Transverse colon (tissue), 4 donors: ENCODE measurements at regions not wholly inside any gene's neighbourhood (a gene's known extent, or its start where the extent isn't known, plus 50 kb on each side); places are given as distances from the start of the nearest gene placed in this dataset.

ENCODE experiments used
- DNase-seq: peaks from one replicate; pipeline ENCODE4 v3.0.0-alpha.2; 2019
- H3K27ac ChIP-seq, 4 donors: fragments of 200-600 bp; sonication (generic); 2 replicates each; pipeline ENCODE4 v1.5.1; 2016 to 2018; ENCODE audit warnings: inconsistent platforms in 4 of 4
- H3K27me3 ChIP-seq: fragments of 200-600 bp; sonication (generic); 2 replicates; pipeline ENCODE4 v1.5.1; 2017; ENCODE audit warnings: inconsistent platforms
- H3K36me3 ChIP-seq, 4 donors: fragments of 200-600 bp; sonication (generic); 2 replicates each; pipeline ENCODE4 v1.5.1; 2017 to 2019; ENCODE audit warnings: inconsistent platforms in 4 of 4
- H3K4me1 ChIP-seq, 4 donors: fragments of 200-600 bp; sonication (generic); 2 replicates each; pipeline ENCODE4 v1.5.1; 2017 to 2020; ENCODE audit warnings: inconsistent platforms in 4 of 4
- H3K4me3 ChIP-seq, 4 donors: fragments of 200-600 bp; sonication (generic); 1 replicate in 1 of 4; 2 replicates in 3 of 4; pipeline versions ENCODE4 v1.5.1 to v1.6.1; 2017 to 2019; ENCODE audit warnings: inconsistent platforms in 4 of 4
- H3K9me3 ChIP-seq, 2 donors: fragments of 200-600 bp; sonication (generic); 2 replicates each; pipeline ENCODE4 v1.5.1; 2017 to 2019; ENCODE audit warnings: inconsistent platforms in 2 of 2
- EP300 ChIP-seq: sonication (generic); formaldehyde crosslinking; IDR thresholded peaks from one replicate; pipeline ENCODE4 v1.6.1; 2017; ENCODE audit warnings: antibody characterized with exemption, low read depth
- POLR2A ChIP-seq: fragments of 450-650 bp; IDR thresholded peaks from one replicate; pipeline ENCODE4 v1.6.1; 2016; ENCODE audit warnings: antibody characterized with exemption, mild to moderate bottlenecking, moderate library complexity
- POLR2AphosphoS5 ChIP-seq, 3 donors: sonication (generic); formaldehyde crosslinking; IDR thresholded peaks; one replicate each; pipeline ENCODE4 v1.6.1; 2016; ENCODE audit warnings: antibody characterized with exemption in 3 of 3
- WGBS, 2 donors: methylation state at CpG; one replicate each; pipeline ENCODE4 v1.1.5; 2018; ENCODE audit warnings: low coverage in 1 of 2; 5-methylcytosine and 5-hydroxymethylcytosine counted together
- in situ Hi-C, 4 donors: fragments of 200-750 bp; cut with MboI; loops; one replicate each; pipeline versions ENCODE4 v1.15.0 to v1.15.1; 2017; ENCODE audit warnings: low sequenced_read_pairs in 3 of 4, low pct_ligation_motif_present in 1 of 4, low pct_unique_long_range_greater_than_20kb in 1 of 4
- intact Hi-C: fragments of 100-400 bp; cut with DNase I; formaldehyde crosslinking; loops from one replicate; pipeline ENCODE4 v1.15.1; 2023; ENCODE audit warnings: low total_unique reads
- TF ChIP-seq, protein P1 (sequence below), 5 experiments: fragments of 200-600 bp in 3 of 5; fragments of 450-650 bp in 2 of 5; sonication (generic) in 3 of 5; IDR thresholded peaks; 1 replicate in 2 of 5; 2 replicates in 3 of 5; pipeline ENCODE4 v1.5.1; 2016 to 2017; ENCODE audit warnings: antibody characterized with exemption in 5 of 5, inconsistent platforms in 3 of 5, mild to moderate bottlenecking in 2 of 5, moderate library complexity in 1 of 5

DNA sequence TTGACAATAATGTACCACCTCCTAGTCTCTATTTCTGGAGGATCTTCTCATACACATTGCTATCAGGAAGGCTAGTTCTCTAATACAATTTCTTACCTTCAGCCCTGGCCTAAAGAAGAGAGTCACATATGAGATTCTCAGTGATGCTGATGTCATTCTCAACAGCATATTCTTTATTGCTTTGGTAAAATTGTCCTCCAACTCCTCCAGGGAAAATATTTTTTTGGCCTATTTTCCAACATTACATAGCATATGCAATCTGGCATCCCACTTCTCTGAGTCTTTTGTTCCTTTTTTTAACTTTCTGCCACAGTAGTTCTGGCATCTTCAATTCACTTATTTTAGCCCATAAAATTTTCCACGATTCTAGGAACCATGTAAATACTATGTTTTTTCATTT, 2363.1 kb downstream of the ARAP2 start:
- Histone ChIP-seq H3K4me3 (no peak overlapping the region), H3K4me1 (no peaks in the 10 kb centered on the region), H3K27ac (no peak overlapping the region), H3K27me3 (no peaks in the 10 kb centered on the region), H3K36me3 (no peaks in the 10 kb centered on the region), H3K9me3 (peaks cover 0 to 7% of the 10 kb centered on the region in 2 donors)
- TF ChIP-seq, protein P1, sequence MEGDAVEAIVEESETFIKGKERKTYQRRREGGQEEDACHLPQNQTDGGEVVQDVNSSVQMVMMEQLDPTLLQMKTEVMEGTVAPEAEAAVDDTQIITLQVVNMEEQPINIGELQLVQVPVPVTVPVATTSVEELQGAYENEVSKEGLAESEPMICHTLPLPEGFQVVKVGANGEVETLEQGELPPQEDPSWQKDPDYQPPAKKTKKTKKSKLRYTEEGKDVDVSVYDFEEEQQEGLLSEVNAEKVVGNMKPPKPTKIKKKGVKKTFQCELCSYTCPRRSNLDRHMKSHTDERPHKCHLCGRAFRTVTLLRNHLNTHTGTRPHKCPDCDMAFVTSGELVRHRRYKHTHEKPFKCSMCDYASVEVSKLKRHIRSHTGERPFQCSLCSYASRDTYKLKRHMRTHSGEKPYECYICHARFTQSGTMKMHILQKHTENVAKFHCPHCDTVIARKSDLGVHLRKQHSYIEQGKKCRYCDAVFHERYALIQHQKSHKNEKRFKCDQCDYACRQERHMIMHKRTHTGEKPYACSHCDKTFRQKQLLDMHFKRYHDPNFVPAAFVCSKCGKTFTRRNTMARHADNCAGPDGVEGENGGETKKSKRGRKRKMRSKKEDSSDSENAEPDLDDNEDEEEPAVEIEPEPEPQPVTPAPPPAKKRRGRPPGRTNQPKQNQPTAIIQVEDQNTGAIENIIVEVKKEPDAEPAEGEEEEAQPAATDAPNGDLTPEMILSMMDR (IDR thresholded peaks at IDR 0.05): no peak
- no peak for TF ChIP-seq POLR2A
- intact Hi-C loops: no loop called here
- 59 to 83% methylated on average over 1 of the region's 1 CpG for WGBS, 2 donors
- in situ Hi-C loops: no loop called here
- DNase-seq: no peak

DNA sequence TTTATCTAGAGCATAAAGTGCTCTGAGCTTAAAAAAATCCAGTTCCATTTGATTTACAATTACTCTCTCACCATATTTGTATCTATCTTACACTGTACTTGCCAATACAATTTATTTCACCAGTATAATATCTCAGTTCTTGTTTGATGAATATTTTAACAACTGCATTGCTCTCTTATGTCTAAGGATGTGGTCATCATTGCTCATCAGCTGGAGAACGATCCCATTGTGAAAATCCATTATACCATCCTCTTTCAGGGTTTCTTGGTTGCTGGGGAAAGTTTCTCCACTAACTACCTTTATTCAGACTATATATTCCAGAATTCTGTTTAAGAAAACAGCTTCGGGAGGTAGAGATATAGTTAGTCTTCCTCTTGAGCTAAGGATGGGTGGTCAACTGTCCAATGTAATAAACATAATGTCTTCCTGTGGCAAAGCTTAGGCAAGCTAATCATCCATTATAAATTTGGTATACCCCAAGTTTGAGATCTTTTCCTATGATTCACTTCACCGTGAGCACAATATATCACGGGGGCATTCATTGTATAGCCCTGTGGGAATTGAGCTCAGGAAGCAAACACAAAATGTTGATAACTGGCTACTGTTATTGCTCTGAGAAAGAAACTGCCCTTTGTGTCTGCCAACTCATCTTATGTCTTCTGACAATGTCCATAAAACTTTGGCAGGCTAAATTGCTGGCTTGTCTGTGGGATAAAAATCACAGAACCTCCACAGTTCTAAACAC, 2361.9 kb downstream of the ARAP2 start:
- TF ChIP-seq POLR2AphosphoS5 (IDR thresholded peaks at IDR 0.05): no peak
- in situ Hi-C loops: no loop called here

DNA sequence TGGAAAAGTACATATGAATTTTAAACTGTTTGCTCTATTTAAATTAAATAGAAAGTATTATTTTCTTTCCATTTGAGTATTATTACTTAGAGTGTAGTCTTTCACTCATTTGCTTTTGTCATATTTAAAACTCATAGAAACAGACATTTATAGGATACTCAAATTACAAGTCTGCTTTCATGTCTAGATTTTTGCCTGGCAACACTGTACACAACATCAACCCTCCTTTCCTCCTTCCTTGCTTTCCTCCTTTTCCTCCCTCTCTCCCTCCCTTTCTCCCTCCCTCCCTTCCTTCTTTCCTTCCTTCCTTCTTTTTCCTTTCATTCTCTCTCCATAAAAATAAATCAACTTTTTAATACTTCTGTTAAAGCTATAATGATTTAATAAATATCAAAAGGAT, 2361.2 kb downstream of the ARAP2 start:
- TF ChIP-seq EP300 (no peak), POLR2A (no peak), POLR2AphosphoS5 (IDR thresholded peaks at IDR 0.05) (no peak)
- TF ChIP-seq, protein P1 (IDR thresholded peaks at IDR 0.05): no peak
- intact Hi-C loops: no loop called here
- H3K27ac ChIP-seq: no peak overlapping the region

More for the DNA sequence above, 2361.9 kb downstream of the ARAP2 start:
- H3K27me3 ChIP-seq: no peaks in the 10 kb centered on the region
- intact Hi-C loops: no loop called here
- no peak for DNase-seq
- peaks cover 0 to 3% of the 10 kb centered on the region in 2 donors for H3K9me3 ChIP-seq
- H3K4me1 ChIP-seq: no peaks in the 10 kb centered on the region
- H3K4me3 ChIP-seq: no peak overlapping the region
- no peak overlapping the region for H3K27ac ChIP-seq
- 42 to 45% methylated on average over 4 of the region's 4 CpGs for WGBS, 2 donors
- no peaks in the 10 kb centered on the region for H3K36me3 ChIP-seq

DNA sequence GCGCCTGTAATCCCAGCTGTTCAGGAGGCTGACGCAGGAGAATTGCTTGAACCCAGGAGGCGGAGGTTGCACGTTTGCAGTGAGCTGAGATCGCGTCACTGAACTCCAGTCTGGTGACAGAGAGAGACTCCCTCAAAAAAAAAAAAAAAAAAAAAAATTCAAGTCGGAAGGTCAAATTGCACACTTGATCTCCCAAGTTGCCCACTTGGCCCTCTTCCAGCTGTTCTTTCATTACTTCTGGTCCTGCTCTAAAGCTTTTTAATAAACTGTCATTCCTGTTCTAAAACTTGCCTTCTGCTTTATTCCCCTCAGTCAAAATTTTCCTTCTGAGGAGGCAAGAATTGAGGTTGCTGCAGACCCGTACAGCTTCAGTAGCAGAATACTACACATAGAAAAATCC, 2358.0 kb downstream of the ARAP2 start:
- in situ Hi-C loops: no loop called here
- intact Hi-C loops: no loop called here
- Histone ChIP-seq H3K4me1 (no peaks in the 10 kb centered on the region), H3K9me3 (no peaks in the 10 kb centered on the region), H3K27me3 (no peaks in the 10 kb centered on the region), H3K4me3 (no peak overlapping the region), H3K27ac (no peak overlapping the region), H3K36me3 (no peaks in the 10 kb centered on the region)
- no peak for TF ChIP-seq POLR2AphosphoS5 (IDR thresholded peaks at IDR 0.05)
- TF ChIP-seq EP300: no peak
- TF ChIP-seq POLR2A: no peak
- TF ChIP-seq, protein P1 (IDR thresholded peaks at IDR 0.05): no peak
- 93 to 100% methylated on average over 2 to 8 of the region's 8 CpGs for WGBS, 2 donors
- no peak for DNase-seq

More for the DNA sequence above, 2361.2 kb downstream of the ARAP2 start:
- in situ Hi-C loops: no loop called here
- Histone ChIP-seq H3K27me3 (no peaks in the 10 kb centered on the region), H3K36me3 (no peaks in the 10 kb centered on the region), H3K9me3 (no peaks in the 10 kb centered on the region), H3K4me3 (no peak overlapping the region), H3K4me1 (no peaks in the 10 kb centered on the region)
- no peak for DNase-seq

DNA sequence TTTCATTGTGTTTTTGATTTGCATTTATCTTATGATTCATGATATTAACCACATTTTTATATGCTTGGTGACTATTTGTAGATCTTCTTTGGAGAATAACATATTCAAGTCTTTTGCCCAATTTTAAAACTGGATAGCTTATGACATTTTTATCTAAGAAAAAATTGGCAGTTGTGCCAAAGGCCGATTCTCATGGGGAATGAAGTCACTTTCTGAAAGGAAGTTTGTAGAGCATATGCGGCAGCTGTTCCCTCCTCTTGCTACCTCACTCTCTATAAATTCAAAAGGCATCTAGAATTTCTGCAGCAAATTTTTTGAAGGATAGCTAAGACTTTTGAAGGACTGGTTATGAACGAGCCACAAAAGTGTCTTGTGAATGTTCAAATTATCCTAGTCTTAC, 2353.5 kb downstream of the ARAP2 start:
- in situ Hi-C loops (no loop called here), intact Hi-C loops (no loop called here)
- Histone ChIP-seq H3K4me3 (no peak overlapping the region), H3K36me3 (no peaks in the 10 kb centered on the region), H3K27ac (no peak overlapping the region), H3K4me1 (no peaks in the 10 kb centered on the region), H3K27me3 (no peaks in the 10 kb centered on the region), H3K9me3 (no peaks in the 10 kb centered on the region)
- 58 to 72% methylated on average over 3 of the region's 3 CpGs for WGBS, 2 donors
- TF ChIP-seq POLR2A (no peak), POLR2AphosphoS5 (IDR thresholded peaks at IDR 0.05) (no peak), EP300 (no peak)
- TF ChIP-seq, protein P1 (IDR thresholded peaks at IDR 0.05): no peak
- no peak for DNase-seq
